ENCODE measurements at regions not wholly inside any gene's neighbourhood (a gene's known extent, or its start where the extent isn't known, plus 50 kb on each side); places are given as distances from the start of the nearest gene placed in this dataset.

- DNase-seq (ENCODE audit: low read depth) = no peak
Observed at GRCh38 chr18:77448046-77448445, 198.4 kb downstream of the GALR1 start.

GRCh38 chr18:77455004-77455403 is 205.4 kb downstream of the GALR1 start:
- no peak for DNase-seq (ENCODE audit: low read depth)

- no peak for DNase-seq (ENCODE audit: low read depth)
Observed at GRCh38 chr18:77457681-77458080, 208.0 kb downstream of the GALR1 start.

- DNase-seq (ENCODE audit: low read depth) = no peak
Observed at GRCh38 chr18:77461062-77461688, 211.5 kb downstream of the GALR1 start.

GRCh38 chr18:77464917-77465316 is 215.3 kb downstream of the GALR1 start:
- no peak for DNase-seq (ENCODE audit: low read depth)

DNA sequence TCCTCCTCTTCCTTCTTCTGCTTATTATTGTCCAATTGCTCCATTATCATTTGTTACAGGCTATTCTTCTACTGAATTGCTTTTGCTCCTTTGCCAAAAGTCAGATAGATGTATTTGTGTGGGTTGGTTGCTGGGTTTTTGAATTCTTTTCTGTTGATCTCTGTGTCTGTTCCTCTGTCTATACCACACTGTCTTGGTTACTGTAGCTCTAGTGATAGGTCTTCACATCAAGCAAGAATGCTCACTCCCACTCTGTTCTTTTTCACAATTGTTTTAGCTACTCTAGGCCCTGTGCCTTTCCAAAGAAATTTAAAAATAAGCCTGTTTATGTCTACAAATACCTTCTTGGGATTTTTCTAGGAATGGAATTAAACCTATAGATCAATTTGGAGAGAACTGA is 217.2 kb downstream of the GALR1 start:
- no peak for DNase-seq (ENCODE audit: low read depth)

DNA sequence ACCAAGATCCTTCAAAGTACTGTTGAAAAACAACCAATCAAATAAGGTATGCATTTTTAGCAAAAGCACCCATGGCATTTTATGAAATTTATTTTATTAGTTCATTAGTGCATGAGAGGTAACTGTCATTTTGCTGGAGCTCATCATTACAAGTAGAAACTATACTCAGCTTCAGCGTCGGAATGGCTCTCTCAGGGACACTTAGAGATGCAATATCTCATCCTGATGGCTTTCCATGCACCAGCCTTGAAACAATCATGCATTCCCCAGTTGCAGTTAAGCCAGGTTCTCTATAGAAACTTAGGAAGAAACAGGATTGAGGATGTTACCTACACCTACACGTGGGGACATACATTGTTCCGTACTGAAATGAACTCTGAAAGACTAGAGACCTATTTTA is 219.5 kb downstream of the GALR1 start:
- DNase-seq (ENCODE audit: low read depth) = no peak

DNA sequence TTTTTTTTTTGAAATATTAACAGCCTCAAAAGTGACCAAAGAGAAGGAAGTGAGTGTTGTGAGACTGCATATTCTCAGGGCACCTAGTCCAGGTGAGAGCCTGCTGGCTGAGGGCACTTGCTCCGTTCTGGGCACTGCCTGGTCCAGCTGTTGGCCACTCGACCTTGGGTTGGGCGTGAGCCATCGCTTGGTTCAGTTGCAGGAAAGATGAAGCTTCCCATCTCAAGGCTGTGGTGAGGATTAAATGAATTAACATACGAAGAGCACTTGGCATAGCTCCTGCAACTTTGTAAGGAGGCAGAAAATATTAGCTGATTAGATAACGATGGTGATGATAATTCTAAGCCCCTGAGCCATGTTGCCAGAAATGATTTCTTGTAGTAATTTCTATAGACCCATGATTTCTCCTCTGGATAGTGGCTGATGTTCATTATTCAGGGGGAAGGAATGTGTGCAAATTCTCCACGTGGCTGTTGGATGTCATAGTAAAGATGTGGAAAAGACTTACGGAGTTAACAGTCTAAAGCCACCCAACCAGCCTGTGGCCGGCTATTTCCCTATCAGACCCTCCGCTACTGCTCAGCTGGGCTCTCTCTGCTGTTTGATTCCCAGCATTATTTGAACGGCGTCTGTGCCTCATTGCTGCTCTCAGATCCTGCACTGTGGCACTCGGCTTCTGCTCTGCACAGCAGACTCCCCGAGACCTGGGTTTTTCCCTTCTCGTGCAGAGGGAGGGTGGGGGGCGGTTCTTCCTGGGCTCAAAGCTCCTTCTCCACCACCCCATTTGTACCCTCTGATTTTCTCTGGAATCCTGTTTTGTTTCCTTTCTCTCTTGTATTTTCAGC is 221.1 kb downstream of the GALR1 start:
- no peak for DNase-seq (ENCODE audit: low read depth)

- no peak for DNase-seq (ENCODE audit: low read depth)
Observed at GRCh38 chr18:77472509-77472908, 222.9 kb downstream of the GALR1 start.

DNA sequence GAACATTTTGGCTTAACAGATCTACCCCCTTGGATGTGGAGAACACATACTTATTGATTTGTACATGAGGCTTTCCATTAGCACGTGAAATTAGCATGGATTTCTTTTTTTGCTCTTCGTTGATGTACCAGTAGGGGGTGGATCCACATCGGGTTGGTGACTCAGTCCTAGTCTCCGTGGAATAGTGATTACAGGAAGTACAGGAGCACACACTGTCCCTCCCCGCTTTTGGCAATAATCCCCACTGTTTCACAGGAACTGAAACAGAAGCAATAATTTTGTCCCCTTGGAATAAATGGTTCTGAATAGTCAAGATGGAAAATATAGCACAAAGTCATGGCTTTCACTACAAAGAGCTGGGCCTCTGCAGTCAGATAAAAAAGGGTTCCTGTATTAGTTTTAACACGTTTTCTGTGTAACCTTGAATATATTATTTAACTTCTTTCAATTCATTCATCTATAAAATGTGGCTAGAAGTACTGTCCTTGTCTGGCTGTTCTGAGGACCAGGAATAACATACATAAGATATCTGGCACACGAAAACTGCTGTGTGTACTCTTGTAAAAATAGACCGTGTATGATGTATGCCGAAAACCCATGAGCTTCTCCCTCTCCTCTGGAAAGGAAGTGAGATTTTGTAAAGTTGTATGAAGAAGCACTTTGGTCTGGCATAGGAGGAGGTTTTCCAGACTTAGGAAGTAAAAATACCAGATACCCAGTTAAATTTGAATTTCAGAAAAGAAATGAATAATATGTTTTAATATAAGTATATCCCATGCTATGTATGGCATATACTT is 229.2 kb downstream of the GALR1 start:
- DNase-seq (ENCODE audit: low read depth) = peak; percentile 8

DNA sequence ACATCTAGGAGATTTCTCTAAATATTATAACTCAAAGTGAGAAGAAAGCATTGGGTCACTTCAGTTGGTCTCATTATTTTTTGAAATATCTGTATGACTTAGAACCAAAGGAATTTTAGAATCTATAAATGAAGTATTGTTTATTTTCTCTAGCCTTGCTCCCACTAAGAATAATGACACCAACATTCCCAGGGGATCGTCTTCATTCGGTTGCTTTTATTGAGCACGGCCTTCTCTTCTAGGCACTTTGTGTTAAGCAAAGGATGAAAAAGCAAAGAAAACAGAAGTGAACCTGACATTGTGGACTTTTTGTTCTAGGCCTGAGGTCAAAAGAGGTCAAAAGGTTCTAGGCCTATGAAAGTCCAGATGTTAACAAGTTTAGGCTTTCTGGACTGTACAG is 231.9 kb downstream of the GALR1 start:
- no peak for DNase-seq (ENCODE audit: low read depth)

DNA sequence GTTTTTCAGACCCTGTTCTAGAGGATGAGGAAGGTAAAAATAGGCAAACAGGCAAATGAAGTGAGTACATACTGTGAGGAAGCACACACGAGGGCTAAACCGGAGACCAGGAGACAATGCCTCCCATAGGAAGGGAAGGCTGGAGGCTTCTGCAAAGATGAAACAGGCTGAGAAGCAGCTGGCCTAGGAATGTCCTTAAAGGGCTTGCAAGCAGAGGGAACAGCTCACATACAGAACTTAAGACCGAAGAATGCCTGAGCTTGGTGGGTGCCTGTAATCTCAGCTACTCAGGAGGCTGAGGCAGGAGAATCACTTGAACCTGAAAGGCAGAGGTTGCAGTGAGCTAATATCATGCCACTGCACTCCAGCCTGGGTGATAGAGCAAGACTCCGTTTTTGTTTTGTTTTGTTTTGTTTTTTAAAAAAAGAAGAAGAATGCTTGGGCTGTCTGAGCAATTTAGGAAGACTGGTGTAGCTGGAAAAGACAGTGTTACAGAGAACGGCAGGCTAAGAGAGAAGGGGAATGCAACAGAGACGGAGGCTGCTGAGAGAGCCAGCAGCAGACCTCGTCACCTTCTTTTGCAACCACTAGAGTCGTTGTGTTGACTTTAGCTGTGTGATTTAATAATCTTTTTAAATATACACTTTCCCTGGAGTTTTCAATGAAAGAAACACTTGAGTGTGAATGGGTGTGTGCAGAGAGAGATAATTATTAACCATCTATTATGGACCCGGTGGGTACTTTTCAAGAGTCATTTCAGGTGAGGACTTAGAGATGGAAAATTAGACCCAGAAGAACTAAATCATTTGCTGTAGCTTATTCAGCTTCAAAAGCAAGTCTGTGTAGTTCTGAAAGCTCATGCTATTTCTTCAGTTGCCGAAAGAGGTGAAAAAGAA is 232.8 kb downstream of the GALR1 start:
- no peak for DNase-seq (ENCODE audit: low read depth)

DNA sequence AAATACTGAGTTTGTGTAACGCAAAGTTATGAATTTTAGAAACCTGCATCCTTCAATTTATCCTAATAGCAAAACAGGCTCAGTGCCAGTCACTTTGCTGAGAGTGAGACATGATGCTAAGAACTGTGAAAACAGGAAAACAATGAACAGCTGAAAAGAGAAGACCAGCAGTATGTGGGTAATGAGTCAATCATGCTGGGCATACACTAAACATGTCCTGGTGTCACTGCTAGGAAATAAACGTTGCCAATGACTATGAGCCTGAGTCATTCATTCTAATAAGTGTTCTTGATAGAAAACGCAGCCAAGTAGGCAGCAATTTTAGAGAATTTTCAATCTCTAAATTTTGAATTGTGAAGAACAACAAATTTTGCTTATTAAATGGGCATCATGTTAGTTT is 237.3 kb downstream of the GALR1 start:
- no peak for DNase-seq (ENCODE audit: low read depth)

DNA sequence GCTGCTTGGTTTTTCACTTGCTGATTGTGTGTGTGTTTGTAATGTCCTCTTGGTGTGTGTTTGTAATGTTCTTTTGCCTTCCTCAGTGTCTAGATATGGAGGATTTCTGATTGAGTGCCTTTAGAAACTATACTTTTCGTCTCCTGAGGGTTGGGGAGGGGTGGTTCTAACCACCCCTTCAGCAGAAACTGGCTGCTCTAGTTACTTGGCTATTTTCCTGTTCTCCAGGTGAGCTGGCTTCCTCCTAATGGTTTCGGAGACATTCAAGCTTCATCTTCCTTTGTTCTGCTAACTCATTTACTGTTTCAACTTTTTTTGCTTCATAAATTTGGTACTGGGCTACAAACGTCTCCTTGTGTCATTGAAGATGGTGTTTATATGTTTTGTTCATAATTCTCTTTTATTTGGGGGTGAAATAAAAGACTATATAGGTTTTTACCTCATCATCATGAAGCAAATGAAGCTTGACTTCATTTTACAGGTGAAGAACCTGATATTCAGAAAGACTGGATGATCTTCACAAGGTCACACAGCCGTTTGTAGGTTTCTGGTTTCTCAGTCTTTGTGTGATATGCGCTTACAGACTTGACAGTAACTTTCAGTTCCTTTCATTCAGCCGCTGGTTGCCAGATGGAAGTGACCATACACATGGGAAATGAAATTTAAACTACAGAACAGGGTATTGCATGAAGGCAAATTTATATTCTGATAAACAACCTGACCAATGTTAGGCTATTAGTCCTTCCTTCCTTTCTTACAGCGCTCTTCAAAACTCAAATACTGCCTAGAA is 238.5 kb downstream of the GALR1 start:
- no peak for DNase-seq (ENCODE audit: low read depth)

DNA sequence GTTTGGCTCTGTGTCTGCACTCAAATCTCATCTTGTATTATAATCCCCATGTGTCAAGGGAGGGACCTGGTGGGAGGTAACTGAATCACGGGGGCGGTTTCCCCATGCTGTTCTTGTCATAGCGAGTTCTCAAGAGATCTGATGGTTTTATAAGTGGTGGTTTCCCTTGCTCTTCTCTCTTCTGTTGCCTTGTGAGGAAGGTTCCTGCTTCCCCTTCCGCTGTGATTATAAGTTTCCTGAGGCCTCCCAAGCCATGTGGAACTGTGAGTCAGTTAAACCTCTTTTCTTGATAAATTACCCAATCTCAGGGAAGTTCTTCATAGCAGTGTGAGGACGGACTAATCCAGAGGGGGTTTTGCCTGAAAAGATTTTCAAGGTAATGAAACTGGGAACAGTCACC is 245.4 kb downstream of the GALR1 start:
- no peak for DNase-seq (ENCODE audit: low read depth)

DNA sequence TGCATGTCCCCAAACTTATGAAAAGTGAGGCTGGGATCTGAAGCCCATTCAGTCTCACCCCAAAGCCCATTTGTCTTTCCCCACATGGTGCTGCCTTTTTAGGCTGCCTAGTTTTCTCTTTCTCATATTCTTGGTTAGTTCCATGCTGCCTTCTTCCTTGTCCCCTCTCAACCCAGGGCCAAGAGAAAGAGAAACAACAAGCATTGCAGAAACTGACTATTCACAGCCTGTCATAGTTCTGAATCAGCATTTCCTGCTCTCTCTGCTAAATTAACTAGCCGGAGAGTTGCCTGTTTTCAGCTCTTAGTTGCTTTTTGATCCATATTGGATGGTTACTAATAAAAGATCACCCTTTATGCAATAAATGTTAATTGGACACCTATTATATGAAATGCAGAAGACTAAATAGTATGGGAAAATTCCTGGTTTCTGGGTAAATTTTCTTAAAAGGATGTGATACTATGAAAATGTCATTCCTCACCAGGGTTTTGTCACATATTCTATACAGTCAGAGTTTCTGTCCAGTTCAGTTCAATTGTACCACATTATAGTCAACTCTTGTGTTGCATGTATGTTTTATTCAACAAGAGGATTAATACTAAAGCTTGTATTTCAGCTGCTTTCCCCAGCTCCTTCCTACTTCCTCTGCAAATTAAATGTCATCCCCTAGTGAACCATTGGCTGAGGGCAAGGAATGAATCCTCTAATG is 246.5 kb downstream of the GALR1 start:
- no peak for DNase-seq (ENCODE audit: low read depth)

DNA sequence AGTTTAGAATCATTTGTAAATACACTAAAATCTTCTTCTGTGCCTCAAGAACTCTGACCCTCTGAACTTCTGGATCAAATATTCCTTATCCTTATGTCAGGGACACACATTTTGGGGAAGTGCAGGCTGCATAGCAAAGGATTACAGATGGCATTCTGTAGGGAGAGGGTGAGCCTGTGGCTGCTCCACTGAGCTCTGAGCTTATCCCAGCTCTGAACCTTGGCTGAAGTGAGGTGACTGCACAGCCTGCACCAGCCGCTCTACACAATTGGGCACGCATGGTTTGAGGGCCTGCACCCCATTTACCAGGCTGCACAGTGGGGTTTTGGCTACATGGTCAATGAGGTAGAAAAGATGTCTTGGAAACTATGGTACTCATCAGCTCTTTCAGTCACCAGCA is 251.6 kb downstream of the GALR1 start:
- no peak for DNase-seq (ENCODE audit: low read depth)

DNA sequence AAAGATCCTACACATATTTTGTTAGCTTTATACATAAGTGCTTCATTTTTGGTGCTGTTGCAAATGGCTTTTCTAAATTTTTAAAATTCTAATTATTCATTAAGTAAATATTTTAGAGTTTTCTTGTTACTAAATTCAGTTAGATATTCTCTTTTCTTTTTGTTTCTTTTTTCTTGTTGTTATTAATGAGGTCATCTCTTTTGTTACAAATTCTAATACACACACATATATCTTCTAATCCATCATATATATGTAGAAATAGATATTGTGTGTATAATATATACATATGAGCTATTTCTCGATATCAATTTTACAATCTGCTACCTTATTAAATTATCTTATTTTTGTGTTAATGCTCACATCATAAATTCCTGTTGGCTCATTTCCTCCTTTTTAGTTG is 255.9 kb downstream of the GALR1 start:
- no peak for DNase-seq (ENCODE audit: low read depth)

- no peak for DNase-seq (ENCODE audit: low read depth)
Observed at GRCh38 chr18:77512152-77512551, 262.5 kb downstream of the GALR1 start.

DNA sequence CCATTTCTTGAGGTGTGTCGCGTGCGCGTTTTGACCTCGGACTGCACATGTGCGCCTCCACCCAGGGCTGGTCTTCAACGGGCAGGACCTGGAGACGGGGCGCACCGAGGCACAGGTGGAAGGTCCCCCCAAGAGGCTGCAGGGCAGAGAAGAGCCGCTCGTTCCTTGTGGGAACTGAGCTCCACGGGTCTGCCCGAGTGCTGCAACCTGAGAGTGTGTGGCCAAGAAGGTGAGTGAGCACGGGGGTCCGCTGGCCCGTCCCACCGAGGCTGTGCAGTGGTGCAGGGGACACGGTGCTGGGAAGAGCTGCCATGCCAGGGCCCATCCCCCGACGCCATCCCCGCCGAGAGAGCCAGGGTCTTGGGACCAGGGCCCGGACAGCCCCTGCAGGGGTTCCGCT is 268.3 kb downstream of the GALR1 start:
- DNase-seq (ENCODE audit: low read depth) = no peak
